ENCODE measurements at regions not wholly inside any gene's neighbourhood (a gene's known extent, or its start where the extent isn't known, plus 50 kb on each side); places are given as distances from the start of the nearest gene placed in this dataset.

DNA sequence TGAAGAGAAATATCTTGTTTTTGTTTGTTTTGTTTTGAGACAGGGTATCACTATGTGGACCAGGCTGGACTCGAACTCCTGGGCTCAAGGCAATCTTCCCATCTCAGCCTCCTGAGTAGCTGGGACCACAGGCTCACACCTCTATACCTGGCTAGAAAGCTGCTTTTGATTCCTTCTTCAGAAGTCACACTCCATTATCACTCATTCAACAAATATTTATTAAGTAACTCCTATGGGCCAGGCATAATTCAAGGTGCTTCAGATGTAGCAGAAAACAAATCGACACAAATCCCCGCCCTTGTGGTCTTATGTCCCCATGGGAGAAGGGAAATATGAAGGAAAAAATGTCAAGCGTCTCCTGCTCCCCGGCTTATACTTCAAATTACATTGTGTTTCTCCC lies 72.6 kb upstream of the DHX15 start:
- H3K4me3 ChIP-seq (ENCODE audit: low read depth, low read length): no peak overlapping the region
- TF ChIP-seq, protein P1, sequence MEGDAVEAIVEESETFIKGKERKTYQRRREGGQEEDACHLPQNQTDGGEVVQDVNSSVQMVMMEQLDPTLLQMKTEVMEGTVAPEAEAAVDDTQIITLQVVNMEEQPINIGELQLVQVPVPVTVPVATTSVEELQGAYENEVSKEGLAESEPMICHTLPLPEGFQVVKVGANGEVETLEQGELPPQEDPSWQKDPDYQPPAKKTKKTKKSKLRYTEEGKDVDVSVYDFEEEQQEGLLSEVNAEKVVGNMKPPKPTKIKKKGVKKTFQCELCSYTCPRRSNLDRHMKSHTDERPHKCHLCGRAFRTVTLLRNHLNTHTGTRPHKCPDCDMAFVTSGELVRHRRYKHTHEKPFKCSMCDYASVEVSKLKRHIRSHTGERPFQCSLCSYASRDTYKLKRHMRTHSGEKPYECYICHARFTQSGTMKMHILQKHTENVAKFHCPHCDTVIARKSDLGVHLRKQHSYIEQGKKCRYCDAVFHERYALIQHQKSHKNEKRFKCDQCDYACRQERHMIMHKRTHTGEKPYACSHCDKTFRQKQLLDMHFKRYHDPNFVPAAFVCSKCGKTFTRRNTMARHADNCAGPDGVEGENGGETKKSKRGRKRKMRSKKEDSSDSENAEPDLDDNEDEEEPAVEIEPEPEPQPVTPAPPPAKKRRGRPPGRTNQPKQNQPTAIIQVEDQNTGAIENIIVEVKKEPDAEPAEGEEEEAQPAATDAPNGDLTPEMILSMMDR (IDR thresholded peaks at IDR 0.05; ENCODE audit: borderline replicate concordance, insufficient read depth, low read depth, low read length): no peak

GRCh38 chr4:24657768-24658617 lies 73.6 kb upstream of the DHX15 start:
- no peak overlapping the region for H3K4me3 ChIP-seq (ENCODE audit: low read depth, low read length)
- TF ChIP-seq, protein P1 (IDR thresholded peaks at IDR 0.05; ENCODE audit: borderline replicate concordance, insufficient read depth, low read depth, low read length): no peak

GRCh38 chr4:24659241-24659961 lies 75.0 kb upstream of the DHX15 start:
- no peak overlapping the region for H3K4me3 ChIP-seq (ENCODE audit: low read depth, low read length)
- TF ChIP-seq, protein P1 (IDR thresholded peaks at IDR 0.05; ENCODE audit: borderline replicate concordance, insufficient read depth, low read depth, low read length): no peak

DNA sequence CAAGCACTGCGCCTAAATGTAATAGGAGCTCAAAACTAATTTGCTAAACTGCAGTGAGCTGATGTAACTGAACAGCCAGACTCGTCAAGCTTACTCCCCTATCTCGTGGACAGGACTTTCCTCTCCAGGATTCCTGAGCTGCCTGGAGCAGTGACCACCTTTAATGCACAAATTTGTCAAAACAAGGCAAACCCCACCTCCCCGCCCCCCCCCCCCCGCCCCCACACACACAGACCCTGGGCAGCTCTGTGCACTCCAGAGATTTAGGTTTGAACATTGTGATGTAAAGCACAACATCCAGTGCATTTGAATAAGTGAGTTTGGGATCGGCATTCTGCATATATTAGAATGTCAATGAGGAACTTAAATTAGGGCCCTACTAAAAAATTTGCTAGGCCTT lies 77.7 kb upstream of the DHX15 start:
- TF ChIP-seq, protein P1 (IDR thresholded peaks at IDR 0.05; ENCODE audit: borderline replicate concordance, insufficient read depth, low read depth, low read length): no peak
- no peak overlapping the region for H3K4me3 ChIP-seq (ENCODE audit: low read depth, low read length)

- TF ChIP-seq, protein P1 (IDR thresholded peaks at IDR 0.05; ENCODE audit: borderline replicate concordance, insufficient read depth, low read depth, low read length): no peak
- no peak overlapping the region for H3K4me3 ChIP-seq (ENCODE audit: low read depth, low read length)
These were observed 78.2 kb upstream of the DHX15 start for GRCh38 chr4:24662542-24662941.

DNA sequence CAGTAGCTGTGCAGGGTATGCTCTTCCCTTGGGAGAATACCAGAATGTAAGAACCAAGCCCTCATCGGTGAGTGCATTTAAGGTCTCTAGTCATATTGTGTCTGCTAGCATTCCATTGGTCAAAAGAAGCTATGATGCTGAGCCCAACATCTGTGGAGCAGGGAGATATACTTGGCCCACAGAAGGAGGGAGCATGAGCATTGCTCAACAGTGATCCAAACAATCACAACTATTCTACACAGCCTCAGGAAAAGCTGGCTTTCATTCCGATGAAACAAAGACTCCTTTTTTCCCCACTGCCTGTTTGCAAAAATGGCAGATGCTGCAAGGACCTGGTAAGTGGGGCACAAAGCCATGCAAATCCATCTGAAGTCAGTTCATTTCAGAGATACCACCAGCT lies 80.6 kb upstream of the DHX15 start:
- TF ChIP-seq, protein P1 (IDR thresholded peaks at IDR 0.05; ENCODE audit: borderline replicate concordance, insufficient read depth, low read depth, low read length): no peak
- no peak overlapping the region for H3K4me3 ChIP-seq (ENCODE audit: low read depth, low read length)
